ENCODE measurements at regions not wholly inside any gene's neighbourhood (a gene's known extent, or its start where the extent isn't known, plus 50 kb on each side); places are given as distances from the start of the nearest gene placed in this dataset.
"Not testable (repeated sequence)": the region's sequence is repeated elsewhere in the genome, so short reads cannot be mapped to it uniquely, and the experiment has no call there.

DNA sequence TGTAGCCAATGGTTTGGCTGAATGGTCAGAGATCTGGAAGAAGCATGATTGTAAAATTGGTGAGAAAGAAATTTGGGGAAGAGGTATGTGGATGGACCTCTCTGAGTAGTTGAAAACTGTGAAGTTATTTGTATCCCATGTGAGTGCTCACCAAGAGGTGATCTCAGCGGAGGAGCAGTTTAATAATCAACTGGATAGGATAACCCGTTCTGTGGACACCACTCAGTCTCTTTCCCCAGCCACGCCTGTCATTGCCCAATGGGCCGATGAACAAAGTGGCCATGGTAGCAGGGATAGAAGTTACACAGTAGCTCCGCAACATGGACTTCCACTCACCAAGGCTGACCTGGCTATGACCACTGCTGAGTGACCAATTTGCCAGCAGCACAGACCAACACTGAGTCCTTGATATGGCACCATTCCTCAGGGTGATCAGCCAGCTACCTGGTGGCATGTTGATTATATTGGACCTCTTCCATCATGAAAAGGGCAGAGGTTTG is 257.4 kb upstream of the ATXN7L3B start:
- TF ChIP-seq, protein P1, sequence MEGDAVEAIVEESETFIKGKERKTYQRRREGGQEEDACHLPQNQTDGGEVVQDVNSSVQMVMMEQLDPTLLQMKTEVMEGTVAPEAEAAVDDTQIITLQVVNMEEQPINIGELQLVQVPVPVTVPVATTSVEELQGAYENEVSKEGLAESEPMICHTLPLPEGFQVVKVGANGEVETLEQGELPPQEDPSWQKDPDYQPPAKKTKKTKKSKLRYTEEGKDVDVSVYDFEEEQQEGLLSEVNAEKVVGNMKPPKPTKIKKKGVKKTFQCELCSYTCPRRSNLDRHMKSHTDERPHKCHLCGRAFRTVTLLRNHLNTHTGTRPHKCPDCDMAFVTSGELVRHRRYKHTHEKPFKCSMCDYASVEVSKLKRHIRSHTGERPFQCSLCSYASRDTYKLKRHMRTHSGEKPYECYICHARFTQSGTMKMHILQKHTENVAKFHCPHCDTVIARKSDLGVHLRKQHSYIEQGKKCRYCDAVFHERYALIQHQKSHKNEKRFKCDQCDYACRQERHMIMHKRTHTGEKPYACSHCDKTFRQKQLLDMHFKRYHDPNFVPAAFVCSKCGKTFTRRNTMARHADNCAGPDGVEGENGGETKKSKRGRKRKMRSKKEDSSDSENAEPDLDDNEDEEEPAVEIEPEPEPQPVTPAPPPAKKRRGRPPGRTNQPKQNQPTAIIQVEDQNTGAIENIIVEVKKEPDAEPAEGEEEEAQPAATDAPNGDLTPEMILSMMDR (conservative IDR thresholded peaks at IDR 0.05): no peak
- no peak for TF ChIP-seq EZH2 (IDR thresholded peaks at IDR 0.05; ENCODE audit: low read depth)
- intact Hi-C loops (cut with micrococcal nuclease; ENCODE audit: unreplicated experiment): no loop called here
- ChIA-PET CTCF (no interaction called here), POLR2A (ENCODE audit: unreplicated experiment) (no interaction called here)
- Histone ChIP-seq H2AFZ (no peak overlapping the region), H3K4me3 (no peak overlapping the region), H4K20me1 (ENCODE audit: insufficient read depth) (no peaks in the 10 kb centered on the region), H3K27me3 (ENCODE audit: insufficient read depth, low read depth) (no peaks in the 10 kb centered on the region), H3K9me2 (ENCODE audit: insufficient read depth) (no peaks in the 10 kb centered on the region), H3K4me2 (no peak overlapping the region), H3K9me3 (ENCODE audit: insufficient read depth, low read depth) (0 out of 2 replicates have a peak, but pooled peaks cover 6% of the 10 kb centered on the region), H3K4me1 (replicated peaks; ENCODE audit: insufficient read depth) (no peaks in the 10 kb centered on the region), H3K27ac (no peak overlapping the region), H3K79me2 (ENCODE audit: low read depth) (no peaks in the 10 kb centered on the region), H3F3A (ENCODE audit: insufficient read depth, low read depth) (no peaks in the 10 kb centered on the region), H3K36me3 (ENCODE audit: low read depth) (no peaks in the 10 kb centered on the region)
- DNase-seq: no peak
- no TSS peak for BruUV-seq (replicated peaks)

DNA sequence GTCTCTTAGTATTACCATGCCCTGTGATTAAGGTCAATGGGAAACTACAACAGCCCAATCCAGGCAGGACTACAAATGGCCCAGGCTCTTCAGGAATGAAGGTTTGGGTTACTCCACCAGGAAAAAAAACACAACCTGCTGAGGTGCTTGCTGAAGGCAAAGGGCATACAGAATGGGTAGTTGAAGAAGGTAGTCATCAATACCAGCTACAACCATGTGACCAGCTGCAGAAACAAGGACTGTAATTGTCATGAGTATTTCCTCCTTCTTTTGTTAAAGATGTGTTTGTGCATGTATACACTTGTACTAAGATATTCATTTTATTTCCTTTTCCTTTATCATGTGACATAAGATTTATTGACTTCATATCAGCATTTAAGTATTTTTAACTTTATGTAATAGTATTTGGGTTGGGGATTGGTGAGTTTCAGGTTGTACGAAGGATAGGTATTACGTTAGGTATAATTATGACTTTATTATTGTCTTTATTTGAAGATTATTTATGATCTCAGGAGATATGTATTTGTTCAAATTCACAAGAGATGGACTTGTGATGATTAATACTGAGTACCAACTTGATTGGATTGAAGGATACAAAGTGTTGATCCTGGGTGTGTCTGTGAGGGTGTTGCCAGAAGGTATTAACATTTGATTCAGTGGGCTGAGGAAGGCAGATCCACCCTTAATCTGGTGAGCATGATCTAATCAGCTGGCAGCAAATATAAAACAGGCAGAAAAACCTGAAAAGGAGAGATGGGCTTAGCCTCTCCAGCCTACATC is 256.0 kb upstream of the ATXN7L3B start:
- CTCF ChIA-PET; DNase-seq; H2AFZ ChIP-seq; intact Hi-C loops (cut with micrococcal nuclease; ENCODE audit: unreplicated experiment); POLR2A ChIA-PET (ENCODE audit: unreplicated experiment); H3K36me3 ChIP-seq (ENCODE audit: low read depth); H3K79me2 ChIP-seq (ENCODE audit: low read depth); H3K27ac ChIP-seq; H3K4me1 ChIP-seq (replicated peaks; ENCODE audit: insufficient read depth); H3K9me3 ChIP-seq (ENCODE audit: insufficient read depth, low read depth); H3K4me3 ChIP-seq; H3K9me2 ChIP-seq (ENCODE audit: insufficient read depth); BruUV-seq (replicated peaks); H3K4me2 ChIP-seq; H3K27me3 ChIP-seq (ENCODE audit: insufficient read depth, low read depth); H3F3A ChIP-seq (ENCODE audit: insufficient read depth, low read depth); H4K20me1 ChIP-seq (ENCODE audit: insufficient read depth): not testable (repeated sequence)

DNA sequence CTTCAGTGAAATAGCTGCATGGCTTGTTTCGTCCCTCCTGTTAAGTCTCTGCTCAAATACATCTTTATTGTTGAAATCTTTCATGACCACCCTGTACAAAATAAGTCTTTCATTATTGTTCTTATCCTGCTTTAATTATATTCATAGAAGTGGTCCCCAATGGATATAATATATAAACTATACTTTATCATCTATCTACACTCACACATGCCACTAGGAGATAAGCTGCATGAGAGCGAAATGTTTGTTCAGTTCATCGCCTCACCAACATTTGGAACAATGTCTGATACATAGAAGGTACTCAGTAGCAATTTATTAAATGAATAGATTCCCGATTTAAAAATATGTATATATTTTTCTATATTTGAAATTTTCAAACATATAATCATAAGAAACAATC is 254.0 kb upstream of the ATXN7L3B start:
- H3K4me3 ChIP-seq: no peak overlapping the region
- no peaks in the 10 kb centered on the region for H3K9me3 ChIP-seq (ENCODE audit: insufficient read depth, low read depth)
- H3K4me1 ChIP-seq (replicated peaks; ENCODE audit: insufficient read depth): peaks cover 9% of the 10 kb centered on the region
- no peaks in the 10 kb centered on the region for H3K36me3 ChIP-seq (ENCODE audit: low read depth)
- no peaks in the 10 kb centered on the region for H3K27me3 ChIP-seq (ENCODE audit: insufficient read depth, low read depth)
- ChIA-PET CTCF (no interaction called here), POLR2A (ENCODE audit: unreplicated experiment) (no interaction called here)
- no peaks in the 10 kb centered on the region for H3K9me2 ChIP-seq (ENCODE audit: insufficient read depth)
- no TSS peak for BruUV-seq (replicated peaks)
- no peak overlapping the region for H2AFZ ChIP-seq
- H3K79me2 ChIP-seq (ENCODE audit: low read depth): no peaks in the 10 kb centered on the region
- intact Hi-C loops (cut with micrococcal nuclease; ENCODE audit: unreplicated experiment): no loop called here
- H3F3A ChIP-seq (ENCODE audit: insufficient read depth, low read depth): no peaks in the 10 kb centered on the region
- H4K20me1 ChIP-seq (ENCODE audit: insufficient read depth): no peaks in the 10 kb centered on the region
- no peak overlapping the region for H3K27ac ChIP-seq
- no peak for DNase-seq
- no peak for TF ChIP-seq EZH2 (IDR thresholded peaks at IDR 0.05; ENCODE audit: low read depth)
- TF ChIP-seq, protein P1 (conservative IDR thresholded peaks at IDR 0.05): no peak
- no peak overlapping the region for H3K4me2 ChIP-seq

DNA sequence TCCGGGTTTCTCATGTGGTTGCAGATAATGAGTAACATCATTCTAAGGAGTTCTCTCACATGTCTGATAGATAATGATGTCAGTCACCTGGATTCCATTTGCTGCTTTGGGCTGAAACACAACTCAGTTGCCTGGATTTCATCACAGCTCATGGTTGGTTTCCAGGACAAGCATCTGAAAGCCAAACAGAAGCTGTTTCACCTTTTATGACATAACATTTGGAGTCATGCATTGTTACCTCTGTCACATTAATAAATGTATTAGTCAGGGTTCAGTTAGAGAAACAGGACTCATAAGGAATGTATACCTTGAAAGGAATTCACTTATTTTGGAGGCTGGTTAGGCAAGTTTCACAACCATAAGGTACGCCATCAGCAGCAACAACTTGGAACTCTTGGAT is 251.9 kb upstream of the ATXN7L3B start:
- H2AFZ ChIP-seq: no peak overlapping the region
- peak; percentile 12 to 77 for DNase-seq
- no peaks in the 10 kb centered on the region for H4K20me1 ChIP-seq (ENCODE audit: insufficient read depth)
- H3K36me3 ChIP-seq (ENCODE audit: low read depth): no peaks in the 10 kb centered on the region
- peaks cover 9% of the 10 kb centered on the region for H3K4me1 ChIP-seq (replicated peaks; ENCODE audit: insufficient read depth)
- H3K27me3 ChIP-seq (ENCODE audit: insufficient read depth, low read depth): no peaks in the 10 kb centered on the region
- intact Hi-C loops (cut with micrococcal nuclease; ENCODE audit: unreplicated experiment): no loop called here
- H3K9me2 ChIP-seq (ENCODE audit: insufficient read depth): 0 out of 2 replicates have a peak, but pooled peaks cover 6% of the 10 kb centered on the region
- TF ChIP-seq EZH2 (IDR thresholded peaks at IDR 0.05; ENCODE audit: low read depth): no peak
- TF ChIP-seq, protein P1 (conservative IDR thresholded peaks at IDR 0.05): no peak
- H3K27ac ChIP-seq: no peak overlapping the region
- H3K9me3 ChIP-seq (ENCODE audit: insufficient read depth, low read depth): no peaks in the 10 kb centered on the region
- H3K4me3 ChIP-seq: no peak overlapping the region
- no peaks in the 10 kb centered on the region for H3F3A ChIP-seq (ENCODE audit: insufficient read depth, low read depth)
- BruUV-seq (replicated peaks): no TSS peak
- POLR2A ChIA-PET (ENCODE audit: unreplicated experiment): no interaction called here
- CTCF ChIA-PET: no interaction called here
- H3K79me2 ChIP-seq (ENCODE audit: low read depth): no peaks in the 10 kb centered on the region
- H3K4me2 ChIP-seq: no peak overlapping the region
